SIG-M5 treated with dmso at 0.1 percent for 504 hours (cell line): ENCODE measurements at regions not wholly inside any gene's neighbourhood (a gene's known extent, or its start where the extent isn't known, plus 50 kb on each side); places are given as distances from the start of the nearest gene placed in this dataset.

Experiments
- DNase-seq: peaks from one replicate; lab custom pipeline; 2025; ENCODE audit not compliant: unreplicated experiment; lab: John Stamatoyannopoulos, UW

- DNase-seq: no peak
Measured at GRCh38 chr1:37238364-37239224, 204.3 kb upstream of the GRIK3 start.

- no peak for DNase-seq
Measured at GRCh38 chr1:37239225-37239740, 205.0 kb upstream of the GRIK3 start.

- no peak for DNase-seq
Measured at GRCh38 chr1:37240897-37241296, 206.6 kb upstream of the GRIK3 start.

GRCh38 chr1:37242501-37242900 lies 208.2 kb upstream of the GRIK3 start:
- DNase-seq: no peak

GRCh38 chr1:37243368-37244082 lies 209.2 kb upstream of the GRIK3 start:
- DNase-seq: no peak

GRCh38 chr1:37244083-37244480 lies 209.8 kb upstream of the GRIK3 start:
- DNase-seq: no peak

- no peak for DNase-seq
Measured at GRCh38 chr1:37244815-37245214, 210.5 kb upstream of the GRIK3 start.

GRCh38 chr1:37246631-37247030 lies 212.3 kb upstream of the GRIK3 start:
- DNase-seq: no peak

- no peak for DNase-seq
Measured at GRCh38 chr1:37250371-37250770, 216.1 kb upstream of the GRIK3 start.

- no peak for DNase-seq
Measured at GRCh38 chr1:37255136-37255795, 219.1 kb upstream of the ZC3H12A start.

GRCh38 chr1:37255868-37256267 lies 218.5 kb upstream of the ZC3H12A start:
- no peak for DNase-seq

GRCh38 chr1:37257646-37258045 lies 216.7 kb upstream of the ZC3H12A start:
- DNase-seq: no peak

GRCh38 chr1:37258068-37258467 lies 216.3 kb upstream of the ZC3H12A start:
- DNase-seq: no peak

- no peak for DNase-seq
Measured at GRCh38 chr1:37259019-37259418, 215.4 kb upstream of the ZC3H12A start.

- no peak for DNase-seq
Measured at GRCh38 chr1:37261129-37261528, 213.3 kb upstream of the ZC3H12A start.

GRCh38 chr1:37262439-37263170 lies 211.8 kb upstream of the ZC3H12A start:
- no peak for DNase-seq

GRCh38 chr1:37265156-37265555 lies 209.2 kb upstream of the ZC3H12A start:
- DNase-seq: no peak

- no peak for DNase-seq
Measured at GRCh38 chr1:37265786-37266667, 208.4 kb upstream of the ZC3H12A start.

- DNase-seq: no peak
Measured at GRCh38 chr1:37267111-37267835, 207.1 kb upstream of the ZC3H12A start.
